ENCODE measurements at regions not wholly inside any gene's neighbourhood (a gene's known extent, or its start where the extent isn't known, plus 50 kb on each side); places are given as distances from the start of the nearest gene placed in this dataset.

- no peak for DNase-seq (ENCODE audit: low read depth)
- H3K4me3 ChIP-seq (ENCODE audit: low read length), result no peak overlapping the region
- no peak for TF ChIP-seq CTCF (IDR thresholded peaks at IDR 0.05; ENCODE audit: insufficient read depth, low read depth, low read length, missing control alignments)
Measured at GRCh38 chr3:34531156-34531555, 732.7 kb downstream of the PDCD6IP start.

GRCh38 chr3:34533451-34533850, 735.0 kb downstream of the PDCD6IP start:
- no peak overlapping the region for H3K4me3 ChIP-seq (ENCODE audit: low read length)
- DNase-seq (ENCODE audit: low read depth), result no peak
- TF ChIP-seq CTCF (IDR thresholded peaks at IDR 0.05; ENCODE audit: insufficient read depth, low read depth, low read length, missing control alignments), result no peak

GRCh38 chr3:34534013-34534412, 735.6 kb downstream of the PDCD6IP start:
- DNase-seq (ENCODE audit: low read depth), result no peak
- TF ChIP-seq CTCF (IDR thresholded peaks at IDR 0.05; ENCODE audit: insufficient read depth, low read depth, low read length, missing control alignments), result no peak
- no peak overlapping the region for H3K4me3 ChIP-seq (ENCODE audit: low read length)

GRCh38 chr3:34544136-34544535, 745.7 kb downstream of the PDCD6IP start:
- TF ChIP-seq CTCF (IDR thresholded peaks at IDR 0.05; ENCODE audit: insufficient read depth, low read depth, low read length, missing control alignments), result no peak
- DNase-seq (ENCODE audit: low read depth), result no peak
- H3K4me3 ChIP-seq (ENCODE audit: low read length), result no peak overlapping the region

GRCh38 chr3:34547297-34547920, 749.0 kb downstream of the PDCD6IP start:
- H3K4me3 ChIP-seq (ENCODE audit: low read length), result no peak overlapping the region
- no peak for DNase-seq (ENCODE audit: low read depth)
- no peak for TF ChIP-seq CTCF (IDR thresholded peaks at IDR 0.05; ENCODE audit: insufficient read depth, low read depth, low read length, missing control alignments)

GRCh38 chr3:34567266-34567665, 768.8 kb downstream of the PDCD6IP start:
- no peak overlapping the region for H3K4me3 ChIP-seq (ENCODE audit: low read length)
- DNase-seq (ENCODE audit: low read depth), result no peak
- no peak for TF ChIP-seq CTCF (IDR thresholded peaks at IDR 0.05; ENCODE audit: insufficient read depth, low read depth, low read length, missing control alignments)

GRCh38 chr3:34568766-34569165, 770.3 kb downstream of the PDCD6IP start:
- TF ChIP-seq CTCF (IDR thresholded peaks at IDR 0.05; ENCODE audit: insufficient read depth, low read depth, low read length, missing control alignments), result no peak
- DNase-seq (ENCODE audit: low read depth), result no peak
- no peak overlapping the region for H3K4me3 ChIP-seq (ENCODE audit: low read length)
